Stomach (tissue), 8 donors: ENCODE measurements at regions not wholly inside any gene's neighbourhood (a gene's known extent, or its start where the extent isn't known, plus 50 kb on each side); places are given as distances from the start of the nearest gene placed in this dataset.
A peak's percentile ranks its signal among the peaks of the same experiment; 100 is the strongest.

Source experiments
- DNase-seq, 2 donors: peaks; one replicate each; pipeline versions ENCODE4 v3.0.0 to v3.0.0-alpha.2; 2013 to 2019
- H3K27ac ChIP-seq, 5 donors: fragments of 200-600 bp in 4 of 5; sonication (generic) in 4 of 5; one replicate each; pipeline ENCODE4 v1.5.1; 2013 to 2019; ENCODE audit warnings: mild to moderate bottlenecking in 1 of 5, moderate library complexity in 1 of 5
- H3K27me3 ChIP-seq, 3 donors: fragments of 200-600 bp; sonication (generic); one replicate each; pipeline ENCODE4 v1.5.1; 2017 to 2019; ENCODE audit warnings: mixed run types in 1 of 3
- H3K36me3 ChIP-seq, 4 donors: fragments of 200-600 bp; sonication (generic); 1 replicate in 3 of 4; 2 replicates in 1 of 4; pipeline ENCODE4 v1.5.1; 2016 to 2019
- H3K4me1 ChIP-seq, 4 donors: fragments of 200-600 bp; sonication (generic); one replicate each; pipeline ENCODE4 v1.5.1; 2016 to 2019
- H3K4me3 ChIP-seq, 4 donors: fragments of 200-600 bp; sonication (generic) in 3 of 4; one replicate each; pipeline ENCODE4 v1.5.1; 2016 to 2019; ENCODE audit warnings: mild to moderate bottlenecking in 1 of 4
- H3K9me3 ChIP-seq, 4 donors: fragments of 200-600 bp; sonication (generic); one replicate each; pipeline ENCODE4 v1.5.1; 2016 to 2019
- EP300 ChIP-seq: sonication (generic); formaldehyde crosslinking; IDR thresholded peaks from one replicate; pipeline ENCODE4 v1.6.1; 2017; ENCODE audit warnings: antibody characterized with exemption
- POLR2A ChIP-seq, 4 donors: fragments of 450-650 bp; IDR thresholded peaks; one replicate each; pipeline ENCODE4 v1.6.1; 2016; ENCODE audit warnings: antibody characterized with exemption in 4 of 4, control low read depth in 2 of 4, mild to moderate bottlenecking in 1 of 4, moderate library complexity in 1 of 4
- POLR2AphosphoS5 ChIP-seq, 3 donors: sonication (generic); formaldehyde crosslinking; IDR thresholded peaks; one replicate each; pipeline ENCODE4 v1.6.1; 2016; ENCODE audit warnings: antibody characterized with exemption in 3 of 3
- WGBS, 5 donors: extraction: QIAGEN DNeasy Blood & Tissue Kit in 3 of 5; methylation state at CpG; one replicate each; pipeline versions ENCODE4 v1.1.5 to v1.1.7; 2013 to 2018; 5-methylcytosine and 5-hydroxymethylcytosine counted together
- intact Hi-C: fragments of 100-400 bp; cut with DNase I; formaldehyde crosslinking; loops from one replicate; pipeline ENCODE4 v1.15.1; 2023; ENCODE audit warnings: low total_unique reads
- TF ChIP-seq, protein P1 (sequence below), 7 experiments: fragments of 450-650 bp in 4 of 7; fragments of 200-600 bp in 3 of 7; sonication (generic) in 3 of 7; IDR thresholded peaks; one replicate each; pipeline ENCODE4 v1.5.1; 2016 to 2019; ENCODE audit warnings: antibody characterized with exemption in 7 of 7, control low read depth in 2 of 7, mild to moderate bottlenecking in 1 of 7
- donor health status: healthy with polysubstance abuse.
- donor health status: Bipolar disorder and iron deficiency.
- donor health status: healthy.

DNA sequence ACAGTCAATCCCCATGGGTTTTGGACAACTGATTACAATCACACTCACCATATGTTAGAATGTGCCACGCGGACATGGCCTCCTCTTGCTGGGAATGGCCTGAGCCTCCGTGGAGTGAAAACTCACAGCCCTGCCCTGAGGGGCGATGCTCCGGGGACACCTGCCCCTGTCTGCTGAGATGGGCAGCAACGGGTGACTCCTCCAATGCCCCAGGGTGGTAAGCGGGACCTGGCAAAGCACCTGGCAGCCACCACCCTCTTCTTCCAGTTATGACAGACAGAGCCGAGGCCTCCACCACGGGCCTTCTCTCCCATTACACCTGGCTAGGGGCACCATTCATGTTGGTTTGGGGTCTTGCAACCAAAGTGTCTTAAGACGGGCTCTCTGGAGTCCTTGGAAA is 94.9 kb upstream of the COL5A1 start:
- intact Hi-C loops = no loop called here
- H3K9me3 ChIP-seq = no peaks in the 10 kb centered on the region
- peaks cover 0 to 25% (median 14%) of the 10 kb centered on the region in 4 donors for H3K4me1 ChIP-seq
- WGBS, 5 donors = 79 to 88% (median 82%) methylated on average over 10 of the region's 10 CpGs
- H3K4me3 ChIP-seq = no peak overlapping the region
- no peak for DNase-seq
- H3K27me3 ChIP-seq = peaks cover 0 to 39% (median 3%) of the 10 kb centered on the region in 3 donors
- peak overlapping the region; percentile 14 to 80 (median 77) for H3K27ac ChIP-seq
- H3K36me3 ChIP-seq = no peaks in the 10 kb centered on the region
- TF ChIP-seq EP300 (no peak), POLR2AphosphoS5 (IDR thresholded peaks at IDR 0.05) (no peak), POLR2A (IDR thresholded peaks at IDR 0.05) (no peak)
- TF ChIP-seq, protein P1, sequence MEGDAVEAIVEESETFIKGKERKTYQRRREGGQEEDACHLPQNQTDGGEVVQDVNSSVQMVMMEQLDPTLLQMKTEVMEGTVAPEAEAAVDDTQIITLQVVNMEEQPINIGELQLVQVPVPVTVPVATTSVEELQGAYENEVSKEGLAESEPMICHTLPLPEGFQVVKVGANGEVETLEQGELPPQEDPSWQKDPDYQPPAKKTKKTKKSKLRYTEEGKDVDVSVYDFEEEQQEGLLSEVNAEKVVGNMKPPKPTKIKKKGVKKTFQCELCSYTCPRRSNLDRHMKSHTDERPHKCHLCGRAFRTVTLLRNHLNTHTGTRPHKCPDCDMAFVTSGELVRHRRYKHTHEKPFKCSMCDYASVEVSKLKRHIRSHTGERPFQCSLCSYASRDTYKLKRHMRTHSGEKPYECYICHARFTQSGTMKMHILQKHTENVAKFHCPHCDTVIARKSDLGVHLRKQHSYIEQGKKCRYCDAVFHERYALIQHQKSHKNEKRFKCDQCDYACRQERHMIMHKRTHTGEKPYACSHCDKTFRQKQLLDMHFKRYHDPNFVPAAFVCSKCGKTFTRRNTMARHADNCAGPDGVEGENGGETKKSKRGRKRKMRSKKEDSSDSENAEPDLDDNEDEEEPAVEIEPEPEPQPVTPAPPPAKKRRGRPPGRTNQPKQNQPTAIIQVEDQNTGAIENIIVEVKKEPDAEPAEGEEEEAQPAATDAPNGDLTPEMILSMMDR (IDR thresholded peaks at IDR 0.05) = no peak

DNA sequence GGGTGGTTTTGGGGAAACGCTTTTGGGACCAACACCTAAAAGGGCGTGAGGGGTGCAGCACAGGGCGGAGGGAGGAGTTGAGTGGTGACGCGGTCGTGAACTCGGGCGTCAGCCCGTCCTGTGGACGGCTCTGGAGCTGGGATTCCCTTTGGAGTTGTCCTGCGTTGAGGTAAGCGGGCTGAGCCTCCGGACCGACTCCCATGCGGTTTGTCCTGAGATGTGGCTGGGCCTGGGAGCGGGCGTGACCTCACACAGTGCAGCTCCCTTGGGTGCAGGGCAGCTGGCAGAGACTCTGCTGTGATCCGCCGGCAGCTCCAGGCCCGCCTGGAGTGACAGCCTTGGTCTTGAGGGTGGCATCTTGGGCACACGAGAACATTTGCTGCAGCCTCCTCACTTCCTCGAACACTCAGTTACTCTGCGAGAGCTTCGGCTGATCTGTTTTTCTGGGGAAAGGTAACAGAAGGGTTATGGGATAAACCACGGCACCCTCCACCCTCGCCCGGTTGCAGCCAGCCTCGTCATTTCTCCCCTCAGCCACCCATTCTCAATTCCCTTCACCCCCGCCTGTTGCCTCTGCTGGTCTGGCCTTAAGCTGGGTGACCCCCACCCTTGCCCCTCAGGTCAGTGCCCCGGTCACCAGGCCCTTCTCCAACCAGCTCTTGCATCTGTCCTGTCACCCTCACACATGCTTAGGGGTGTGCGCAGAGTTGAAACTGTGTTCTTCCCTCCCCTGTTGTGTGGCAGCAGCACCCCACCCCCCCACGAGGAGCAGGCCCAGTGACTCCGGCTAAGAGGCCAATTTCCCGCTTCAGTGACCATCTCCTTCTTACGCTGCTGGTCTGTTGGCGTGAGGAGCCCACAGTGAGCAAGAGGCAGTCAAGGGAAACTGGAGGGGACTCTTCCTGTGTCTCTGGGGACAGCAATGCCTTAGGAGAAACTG is 94.2 kb upstream of the COL5A1 start:
- WGBS, 5 donors = 88 to 90% (median 89%) methylated on average over 29 to 36 of the region's 36 CpGs
- Histone ChIP-seq H3K4me1 (peaks cover 0 to 30% (median 17%) of the 10 kb centered on the region in 4 donors), H3K27me3 (peaks cover 0 to 46% (median 10%) of the 10 kb centered on the region in 3 donors), H3K27ac (no peak overlapping the region), H3K36me3 (no peaks in the 10 kb centered on the region), H3K9me3 (no peaks in the 10 kb centered on the region), H3K4me3 (no peak overlapping the region)
- DNase-seq = no peak
- intact Hi-C loops = no loop called here
- TF ChIP-seq POLR2AphosphoS5 (IDR thresholded peaks at IDR 0.05) = no peak
- TF ChIP-seq, protein P1 (IDR thresholded peaks at IDR 0.05) = no peak
- TF ChIP-seq POLR2A (IDR thresholded peaks at IDR 0.05) = no peak
- no peak for TF ChIP-seq EP300

DNA sequence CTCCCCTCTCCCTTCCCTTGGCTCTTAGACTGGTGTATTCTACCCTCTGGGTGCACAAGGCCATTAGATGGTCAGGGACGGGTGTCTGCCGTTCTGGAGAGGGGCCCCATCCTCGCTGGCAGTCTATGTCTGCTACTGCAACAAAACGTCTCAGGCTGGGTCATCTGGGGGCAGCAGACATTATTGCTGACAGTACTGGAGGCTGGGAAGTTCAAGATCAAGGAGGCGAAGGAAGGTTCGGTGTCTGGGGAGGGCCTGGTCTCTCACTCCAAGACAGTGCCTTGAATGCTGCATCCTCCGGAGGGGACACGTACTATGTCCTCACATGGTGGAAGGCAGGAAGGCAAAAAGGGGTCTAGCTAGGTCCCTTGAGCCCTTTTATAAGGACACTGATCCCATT is 93.4 kb upstream of the COL5A1 start:
- WGBS, 5 donors = 82 to 87% (median 83%) methylated on average over 8 of the region's 8 CpGs
- TF ChIP-seq POLR2A (IDR thresholded peaks at IDR 0.05) (no peak), POLR2AphosphoS5 (IDR thresholded peaks at IDR 0.05) (no peak), EP300 (no peak)
- TF ChIP-seq, protein P1 (IDR thresholded peaks at IDR 0.05) = no peak
- H3K27me3 ChIP-seq = peaks cover 0 to 53% (median 12%) of the 10 kb centered on the region in 3 donors
- DNase-seq = no peak
- intact Hi-C loops = no loop called here
- peaks cover 0 to 33% (median 19%) of the 10 kb centered on the region in 4 donors for H3K4me1 ChIP-seq
- no peaks in the 10 kb centered on the region for H3K36me3 ChIP-seq
- H3K9me3 ChIP-seq = no peaks in the 10 kb centered on the region
- no peak overlapping the region for H3K27ac ChIP-seq
- H3K4me3 ChIP-seq = no peak overlapping the region

DNA sequence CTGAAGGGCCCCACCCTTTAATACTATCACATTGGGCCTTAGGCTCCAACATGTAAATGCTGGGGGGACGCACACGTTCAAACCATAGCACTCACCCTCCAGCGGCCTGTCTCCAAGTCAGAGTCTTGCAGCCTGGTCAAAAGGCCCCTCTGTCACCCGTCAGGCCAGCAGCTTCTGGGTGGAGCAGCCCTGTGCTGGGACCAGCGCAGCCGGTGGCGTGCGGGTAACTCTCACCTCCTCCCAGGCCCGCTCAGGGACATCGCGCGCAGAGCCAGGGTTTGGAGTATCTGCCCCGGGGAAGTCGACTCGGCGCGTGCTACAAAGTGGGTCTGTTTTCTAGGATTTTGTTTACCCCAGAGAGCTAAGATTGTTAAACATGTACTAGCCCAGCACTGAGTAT is 93.0 kb upstream of the COL5A1 start:
- 87 to 98% (median 88%) methylated on average over 11 to 17 of the region's 17 CpGs for WGBS, 5 donors
- Histone ChIP-seq H3K27ac (no peak overlapping the region), H3K36me3 (no peaks in the 10 kb centered on the region), H3K9me3 (no peaks in the 10 kb centered on the region), H3K27me3 (peaks cover 0 to 58% (median 12%) of the 10 kb centered on the region in 3 donors), H3K4me1 (peaks cover 0 to 33% (median 19%) of the 10 kb centered on the region in 4 donors), H3K4me3 (no peak overlapping the region)
- intact Hi-C loops = no loop called here
- DNase-seq = no peak
- TF ChIP-seq POLR2AphosphoS5 (IDR thresholded peaks at IDR 0.05) = no peak
- TF ChIP-seq, protein P1 (IDR thresholded peaks at IDR 0.05) = no peak
- TF ChIP-seq EP300 = no peak
